Stimulated activated CD8-positive, alpha-beta memory T cell treated with anti-CD3 and anti-CD28 coated beads, Interleukin-4, amount 100 ng/mL, for 4 hours (primary cell): ENCODE measurements at regions not wholly inside any gene's neighbourhood (a gene's known extent, or its start where the extent isn't known, plus 50 kb on each side); places are given as distances from the start of the nearest gene placed in this dataset.
"Not testable (repeated sequence)": the region's sequence is repeated elsewhere in the genome, so short reads cannot be mapped to it uniquely, and the experiment has no call there.

ENCODE experiments used
- DNase-seq, 2 donors: peaks; one replicate each; pipeline ENCODE4 v3.0.0-alpha.2; 2020; ENCODE audit warnings: low read depth in 2 of 2, low spot score in 1 of 2

- DNase-seq = no peak
Observed at GRCh38 chr10:64637939-64638338, 1116.7 kb downstream of the REEP3 start.

- DNase-seq = no peak
Observed at GRCh38 chr10:64648915-64649314, 1127.7 kb downstream of the REEP3 start.

DNA sequence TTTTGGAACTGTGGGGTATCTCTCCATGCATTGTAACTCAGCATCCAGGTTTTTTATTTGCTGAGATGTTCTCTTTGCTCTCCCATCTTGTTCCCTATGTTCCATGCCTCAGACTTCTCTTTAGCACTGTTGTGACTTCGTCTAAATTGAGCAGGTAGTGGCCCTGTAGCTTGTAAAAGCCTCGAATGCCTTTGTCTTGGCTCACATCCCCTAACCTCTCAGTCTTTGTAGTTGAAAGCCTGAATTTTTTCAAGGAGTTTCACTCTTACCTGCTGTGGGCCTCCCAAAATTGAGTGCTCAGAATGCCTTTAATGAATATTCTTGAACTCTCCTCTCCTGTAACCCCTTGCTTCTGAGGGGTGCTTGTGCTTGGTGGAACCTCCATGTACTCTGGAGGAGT lies 1137.3 kb downstream of the REEP3 start:
- no peak for DNase-seq

GRCh38 chr10:64659311-64659710 lies 1138.1 kb downstream of the REEP3 start:
- DNase-seq = no peak

DNA sequence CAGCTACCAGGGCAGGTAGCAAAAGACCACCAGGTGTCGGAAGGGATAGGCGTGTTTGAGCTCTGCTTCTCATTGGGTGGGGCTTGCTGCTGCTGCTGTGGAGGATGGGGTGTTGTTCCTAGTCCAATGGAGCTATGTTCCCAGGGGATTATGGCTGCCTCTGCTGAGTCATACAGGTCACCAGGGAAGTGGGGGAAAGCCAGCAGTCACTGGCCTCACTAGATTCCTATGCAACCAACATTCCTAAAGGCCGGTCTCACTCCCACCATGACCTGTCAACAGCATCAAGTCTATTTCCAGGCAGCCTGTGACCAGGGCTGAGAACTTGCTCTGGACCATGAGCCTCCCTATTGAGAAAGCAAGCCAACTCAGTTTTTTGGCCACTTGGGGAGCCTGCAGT lies 1160.8 kb downstream of the REEP3 start:
- DNase-seq = no peak

DNA sequence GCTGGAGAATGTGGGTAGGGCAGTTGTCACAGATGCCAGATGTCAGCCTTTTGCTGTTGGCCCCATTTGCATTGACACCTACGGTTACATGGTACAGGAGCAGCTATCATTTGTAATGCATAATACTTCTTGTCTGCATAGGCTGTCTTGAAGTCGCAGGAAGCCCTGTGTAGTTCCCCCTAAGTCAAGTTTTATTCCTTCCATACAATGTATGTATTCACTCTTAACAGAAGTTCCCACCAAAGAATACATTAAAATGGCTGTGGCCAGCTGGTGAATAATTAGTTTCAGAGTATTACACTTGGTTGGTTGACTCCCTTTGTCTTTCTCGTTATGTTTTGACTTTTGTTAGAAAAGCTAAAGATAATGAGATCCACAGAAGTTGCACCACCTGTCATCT lies 1169.0 kb downstream of the REEP3 start:
- no peak for DNase-seq

GRCh38 chr10:64699244-64699643 lies 1178.0 kb downstream of the REEP3 start:
- DNase-seq = no peak

GRCh38 chr10:64702086-64702485 lies 1180.9 kb downstream of the REEP3 start:
- not testable (repeated sequence) for DNase-seq

GRCh38 chr10:64708884-64709681 lies 1187.9 kb downstream of the REEP3 start:
- DNase-seq = no peak

DNA sequence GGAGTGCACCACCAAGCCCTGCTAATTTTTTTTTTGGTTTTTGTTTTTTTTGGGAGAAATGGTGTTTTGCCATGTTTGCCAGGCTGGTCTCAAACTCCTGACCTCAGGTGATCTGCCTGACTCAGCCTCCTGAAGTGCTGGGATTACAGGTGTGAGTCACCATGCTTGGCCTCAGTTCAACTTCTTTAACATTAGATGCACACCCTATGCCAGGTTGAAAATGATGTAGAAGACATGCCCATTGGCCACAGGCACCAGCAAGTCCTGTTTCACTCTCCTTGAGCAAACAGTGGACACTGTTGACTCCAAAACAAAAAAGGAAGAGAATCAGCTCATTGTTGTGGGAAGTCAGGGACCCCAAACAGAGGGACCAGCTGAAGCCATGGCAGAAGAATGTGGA lies 1205.3 kb downstream of the REEP3 start:
- no peak for DNase-seq

- no peak for DNase-seq
Observed at GRCh38 chr10:64731016-64731415, 1209.8 kb downstream of the REEP3 start.

- no peak for DNase-seq
Observed at GRCh38 chr10:64732372-64732957, 1211.3 kb downstream of the REEP3 start.

- no peak for DNase-seq
Observed at GRCh38 chr10:64733980-64734379, 1212.8 kb downstream of the REEP3 start.

DNA sequence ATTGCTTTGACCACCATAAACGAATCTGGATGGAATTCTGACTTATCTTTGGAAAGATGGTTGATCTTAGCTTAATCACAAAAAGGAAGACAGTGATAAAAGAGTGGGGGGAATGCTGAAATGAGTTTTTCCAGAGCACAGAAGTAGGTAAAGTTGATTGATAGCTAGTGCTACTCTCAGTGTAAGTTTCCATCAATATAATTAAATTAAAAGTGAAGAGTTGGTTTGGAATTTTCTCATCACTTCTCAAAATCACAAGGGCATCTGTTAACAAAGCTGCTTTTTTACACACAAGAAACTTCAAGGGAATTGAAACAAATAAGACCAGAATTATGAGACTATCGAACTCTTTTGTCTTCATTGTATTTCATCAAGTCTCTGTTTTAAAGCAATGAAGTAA lies 1217.3 kb downstream of the REEP3 start:
- DNase-seq = no peak

GRCh38 chr10:64745565-64745964 lies 1224.4 kb downstream of the REEP3 start:
- DNase-seq = no peak

DNA sequence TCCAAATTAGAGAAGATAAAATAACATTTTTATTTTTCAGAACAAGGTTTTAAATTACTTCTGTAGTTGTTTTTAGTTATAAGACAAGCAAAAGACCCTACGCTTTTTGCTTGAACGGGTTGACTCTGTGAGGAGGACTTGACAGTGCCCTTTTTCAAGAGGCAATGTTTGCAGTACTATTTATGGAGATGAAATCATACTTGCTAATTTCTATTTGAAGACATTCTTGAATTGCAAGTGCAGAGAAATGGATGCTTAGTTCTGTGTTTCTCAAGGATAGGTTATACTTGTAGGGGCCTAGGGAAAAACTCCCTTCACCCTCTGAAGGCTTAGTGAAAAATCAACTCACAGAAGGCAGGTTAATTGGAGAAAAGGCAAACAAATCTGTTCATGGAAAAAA lies 1229.5 kb downstream of the REEP3 start:
- DNase-seq = no peak

- DNase-seq = no peak
Observed at GRCh38 chr10:64753516-64753915, 1232.3 kb downstream of the REEP3 start.

- no peak for DNase-seq
Observed at GRCh38 chr10:64760371-64760770, 1239.2 kb downstream of the REEP3 start.

DNA sequence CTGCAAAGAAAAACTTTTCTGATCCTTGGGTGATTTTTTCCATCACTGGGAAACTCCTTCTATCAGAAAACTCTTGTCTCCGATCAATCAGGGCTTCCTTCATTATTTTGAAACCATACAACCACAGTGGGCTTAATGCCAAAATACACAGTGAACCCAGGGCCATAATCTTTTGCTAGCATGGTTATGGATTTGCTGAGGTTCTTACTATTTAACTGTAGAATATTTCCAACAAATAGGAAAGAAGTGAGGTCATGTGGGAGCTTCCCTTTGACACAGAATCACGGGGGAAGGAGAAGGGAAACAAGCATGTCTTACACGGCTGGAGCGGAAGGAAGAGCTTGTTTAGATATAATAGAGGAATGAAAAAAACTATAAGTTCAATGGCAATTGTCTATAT lies 1241.7 kb downstream of the REEP3 start:
- DNase-seq = no peak

GRCh38 chr10:64765498-64765897 lies 1244.3 kb downstream of the REEP3 start:
- DNase-seq = no peak

GRCh38 chr10:64771253-64772050 lies 1250.3 kb downstream of the REEP3 start:
- no peak for DNase-seq

- DNase-seq = no peak
Observed at GRCh38 chr10:64773357-64773756, 1252.2 kb downstream of the REEP3 start.
